ENCODE measurements at regions not wholly inside any gene's neighbourhood (a gene's known extent, or its start where the extent isn't known, plus 50 kb on each side); places are given as distances from the start of the nearest gene placed in this dataset.

- peaks cover 4% of the 10 kb centered on the region for H3K9me3 Mint-ChIP-seq
- no peaks in the 10 kb centered on the region for H3K36me3 Mint-ChIP-seq
- H3K4me1 Mint-ChIP-seq (ENCODE audit: unreplicated experiment): no peaks in the 10 kb centered on the region
Observed at GRCh38 chr2:152867397-152867796, 149.0 kb downstream of the ARL6IP6 start.

DNA sequence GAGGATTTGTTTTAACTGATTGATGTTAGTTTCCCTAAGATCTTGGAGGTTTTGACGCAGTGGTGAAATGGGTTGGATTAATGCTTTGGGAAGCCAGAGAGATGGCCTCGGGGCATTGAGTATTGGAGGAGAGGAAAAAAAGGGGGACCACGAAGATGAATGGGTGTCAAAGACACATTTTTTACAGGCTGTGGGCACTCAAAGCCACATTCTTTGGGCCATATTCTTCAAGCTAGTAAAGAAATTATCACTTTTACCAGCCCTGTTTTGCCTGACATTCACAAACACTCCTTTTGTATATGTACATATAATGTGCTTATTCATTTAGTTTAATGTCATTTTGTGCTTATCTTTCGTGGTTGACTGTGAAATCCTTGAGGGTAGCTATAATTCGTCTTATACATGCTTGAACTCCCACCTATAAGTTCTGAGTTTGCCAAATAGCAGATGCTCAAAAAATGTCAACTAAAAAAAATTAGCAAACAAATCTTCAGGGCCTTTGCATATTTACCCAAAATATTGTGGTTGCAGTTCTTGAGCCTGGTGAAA is 146.3 kb downstream of the ARL6IP6 start:
- TF ChIP-seq CTCF (conservative IDR thresholded peaks at IDR 0.05): no peak
- Mint-ChIP-seq H3K27ac (peak overlapping the region; percentile 2), H3K36me3 (no peaks in the 10 kb centered on the region), H3K27me3 (no peaks in the 10 kb centered on the region), H3K4me1 (ENCODE audit: unreplicated experiment) (peaks cover 8% of the 10 kb centered on the region), H3K4me3 (no peak overlapping the region), H3K9me3 (peaks cover 8% of the 10 kb centered on the region)
- DNase-seq (ENCODE audit: extremely low spot score, unreplicated experiment): no peak

More at GRCh38 chr2:152867397-152867796, 149.0 kb downstream of the ARL6IP6 start:
- Mint-ChIP-seq H3K27me3 (no peaks in the 10 kb centered on the region), H3K27ac (no peak overlapping the region), H3K4me3 (no peak overlapping the region)
- TF ChIP-seq CTCF (conservative IDR thresholded peaks at IDR 0.05): no peak
- no peak for DNase-seq (ENCODE audit: extremely low spot score, unreplicated experiment)

GRCh38 chr2:152863826-152864225 is 145.4 kb downstream of the ARL6IP6 start:
- Mint-ChIP-seq H3K9me3 (peaks cover 8% of the 10 kb centered on the region), H3K36me3 (no peaks in the 10 kb centered on the region), H3K27ac (no peak overlapping the region)

DNA sequence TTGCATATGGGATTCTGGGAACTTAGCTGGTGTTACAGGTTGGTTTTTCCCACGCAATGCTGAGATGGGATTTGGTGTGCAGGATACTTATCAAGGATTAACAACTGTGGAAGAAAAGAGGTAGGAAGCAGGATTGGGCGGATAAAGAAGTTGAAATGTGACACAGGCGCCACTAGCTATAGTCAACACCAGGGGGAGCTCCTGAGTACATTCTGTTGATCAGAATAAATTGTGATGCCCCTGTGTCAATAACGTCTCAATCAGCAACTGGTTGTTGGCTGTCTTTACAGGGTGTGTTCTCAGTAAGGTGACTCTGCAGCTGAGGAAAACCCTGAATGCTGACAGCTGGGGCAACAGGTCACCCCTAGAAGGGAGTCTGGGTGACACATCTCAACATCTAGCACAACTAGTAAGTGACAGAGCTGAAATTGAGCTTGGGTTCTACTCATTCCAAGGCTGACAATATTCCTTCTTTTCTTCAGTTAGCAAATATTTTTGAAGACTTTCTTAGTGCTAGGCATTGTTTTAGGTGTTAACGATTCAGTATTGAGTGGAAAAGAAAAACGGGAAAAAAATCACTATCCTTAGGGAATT is 143.0 kb downstream of the ARL6IP6 start:
- H3K36me3 Mint-ChIP-seq: no peaks in the 10 kb centered on the region
- H3K9me3 Mint-ChIP-seq: peaks cover 8% of the 10 kb centered on the region
- H3K4me3 Mint-ChIP-seq: no peak overlapping the region
- no peak overlapping the region for H3K27ac Mint-ChIP-seq
- no peaks in the 10 kb centered on the region for H3K27me3 Mint-ChIP-seq
- TF ChIP-seq CTCF (conservative IDR thresholded peaks at IDR 0.05): peak; percentile 77
- no peak for DNase-seq (ENCODE audit: extremely low spot score, unreplicated experiment)
- H3K4me1 Mint-ChIP-seq (ENCODE audit: unreplicated experiment): peaks cover 8% of the 10 kb centered on the region

More at GRCh38 chr2:152863826-152864225, 145.4 kb downstream of the ARL6IP6 start:
- Mint-ChIP-seq H3K4me3 (no peak overlapping the region), H3K27me3 (no peaks in the 10 kb centered on the region), H3K4me1 (ENCODE audit: unreplicated experiment) (peaks cover 8% of the 10 kb centered on the region)
- TF ChIP-seq CTCF (conservative IDR thresholded peaks at IDR 0.05): no peak
- DNase-seq (ENCODE audit: extremely low spot score, unreplicated experiment): no peak

- DNase-seq (ENCODE audit: extremely low spot score, unreplicated experiment): no peak
- Mint-ChIP-seq H3K4me1 (ENCODE audit: unreplicated experiment) (peaks cover 8% of the 10 kb centered on the region), H3K27me3 (no peaks in the 10 kb centered on the region), H3K27ac (no peak overlapping the region), H3K9me3 (peaks cover 7% of the 10 kb centered on the region), H3K36me3 (no peaks in the 10 kb centered on the region), H3K4me3 (no peak overlapping the region)
- no peak for TF ChIP-seq CTCF (conservative IDR thresholded peaks at IDR 0.05)
Observed at GRCh38 chr2:152858594-152859265, 140.3 kb downstream of the ARL6IP6 start.

All from type B pancreatic cell (in vitro differentiated cells).